Spleen (tissue), 7 donors: ENCODE measurements at regions not wholly inside any gene's neighbourhood (a gene's known extent, or its start where the extent isn't known, plus 50 kb on each side); places are given as distances from the start of the nearest gene placed in this dataset.

Source experiments
- CTCF ChIP-seq, 11 experiments: fragments of 200-600 bp in 7 of 11; fragments of 450-650 bp in 4 of 11; sonication (generic) in 4 of 11; IDR thresholded peaks in 8 of 11; conservative IDR thresholded peaks in 3 of 11; 1 replicate in 7 of 11; 2 replicates in 4 of 11; pipeline versions ENCODE4 v1.4.0 to v1.8.0; 2016 to 2021; ENCODE audit warnings: antibody characterized with exemption in 11 of 11, inconsistent platforms in 4 of 11, mild to moderate bottlenecking in 1 of 11
- POLR2A ChIP-seq, 3 donors: fragments of 450-650 bp; IDR thresholded peaks; one replicate each; pipeline ENCODE4 v1.5.1; 2017; ENCODE audit warnings: antibody characterized with exemption in 3 of 3, mild to moderate bottlenecking in 1 of 3
- donor health status: DM: no; HTN: no; CAD: no; lungs with moderate emphysema.
- donor health status: DM: no; HTN: no; CAD: no.
- donor health status: DM: no; HTN: no; CAD: no.

GRCh38 chr1:181180407-181181031 lies 92.0 kb downstream of the IER5 start:
- TF ChIP-seq CTCF (IDR thresholded peaks at IDR 0.05 in 8 of 11, conservative IDR thresholded peaks at IDR 0.05 in 3 of 11) = no peak
- no peak for TF ChIP-seq POLR2A (IDR thresholded peaks at IDR 0.05)
